ENCODE measurements at regions not wholly inside any gene's neighbourhood (a gene's known extent, or its start where the extent isn't known, plus 50 kb on each side); places are given as distances from the start of the nearest gene placed in this dataset.
"Not testable (repeated sequence)": the region's sequence is repeated elsewhere in the genome, so short reads cannot be mapped to it uniquely, and the experiment has no call there.

- DNase-seq (ENCODE audit: low read depth in 2 of 2), result no peak
Measured at GRCh38 chr14:104304451-104305351, 166.3 kb downstream of the KIF26A start.

GRCh38 chr14:104305511-104306449 lies 167.4 kb downstream of the KIF26A start:
- DNase-seq (ENCODE audit: low read depth in 2 of 2), result no peak

- no peak for DNase-seq (ENCODE audit: low read depth in 2 of 2)
Measured at GRCh38 chr14:104306450-104307040, 168.2 kb downstream of the KIF26A start.

GRCh38 chr14:104307246-104307626 lies 168.8 kb downstream of the KIF26A start:
- DNase-seq (ENCODE audit: low read depth in 2 of 2), result no peak

GRCh38 chr14:104307627-104308401 lies 169.4 kb downstream of the KIF26A start:
- DNase-seq (ENCODE audit: low read depth in 2 of 2), result no peak

GRCh38 chr14:104308534-104308933 lies 170.1 kb downstream of the KIF26A start:
- DNase-seq (ENCODE audit: low read depth in 2 of 2), result not testable (repeated sequence)

- no peak for DNase-seq (ENCODE audit: low read depth in 2 of 2)
Measured at GRCh38 chr14:104309657-104310369, 171.4 kb downstream of the KIF26A start.

- no peak for DNase-seq (ENCODE audit: low read depth in 2 of 2)
Measured at GRCh38 chr14:104311358-104311757, 173.0 kb downstream of the KIF26A start.

GRCh38 chr14:104313674-104314073 lies 175.3 kb downstream of the KIF26A start:
- DNase-seq (ENCODE audit: low read depth in 2 of 2), result no peak

GRCh38 chr14:104314251-104314941 lies 176.0 kb downstream of the KIF26A start:
- no peak for DNase-seq (ENCODE audit: low read depth in 2 of 2)

GRCh38 chr14:104315169-104315568 lies 176.8 kb downstream of the KIF26A start:
- no peak for DNase-seq (ENCODE audit: low read depth in 2 of 2)

GRCh38 chr14:104315625-104316024 lies 177.2 kb downstream of the KIF26A start:
- no peak for DNase-seq (ENCODE audit: low read depth in 2 of 2)

- DNase-seq (ENCODE audit: low read depth in 2 of 2), result no peak
Measured at GRCh38 chr14:104316121-104316722, 177.8 kb downstream of the KIF26A start.

- DNase-seq (ENCODE audit: low read depth in 2 of 2), result no peak
Measured at GRCh38 chr14:104316723-104317491, 178.5 kb downstream of the KIF26A start.

GRCh38 chr14:104317492-104317805 lies 179.1 kb downstream of the KIF26A start:
- no peak for DNase-seq (ENCODE audit: low read depth in 2 of 2)

GRCh38 chr14:104317975-104318557 lies 179.7 kb downstream of the KIF26A start:
- no peak for DNase-seq (ENCODE audit: low read depth in 2 of 2)

GRCh38 chr14:104318558-104319490 lies 180.4 kb downstream of the KIF26A start:
- DNase-seq (ENCODE audit: low read depth in 2 of 2), result no peak

Measured in activated CD8-positive, alpha-beta memory T cell treated with anti-CD3 and anti-CD28 coated beads for 4 hours (primary cell).